GM19351 (cell line): ENCODE measurements at regions not wholly inside any gene's neighbourhood (a gene's known extent, or its start where the extent isn't known, plus 50 kb on each side); places are given as distances from the start of the nearest gene placed in this dataset.

Source experiments
- ATAC-seq: cut with Tn5 transposase; IDR thresholded peaks from one replicate; pipeline ENCODE4 v1.9.1; 2021; ENCODE audit warnings: mild to moderate bottlenecking, moderate library complexity; ENCODE audit not compliant: unreplicated experiment

DNA sequence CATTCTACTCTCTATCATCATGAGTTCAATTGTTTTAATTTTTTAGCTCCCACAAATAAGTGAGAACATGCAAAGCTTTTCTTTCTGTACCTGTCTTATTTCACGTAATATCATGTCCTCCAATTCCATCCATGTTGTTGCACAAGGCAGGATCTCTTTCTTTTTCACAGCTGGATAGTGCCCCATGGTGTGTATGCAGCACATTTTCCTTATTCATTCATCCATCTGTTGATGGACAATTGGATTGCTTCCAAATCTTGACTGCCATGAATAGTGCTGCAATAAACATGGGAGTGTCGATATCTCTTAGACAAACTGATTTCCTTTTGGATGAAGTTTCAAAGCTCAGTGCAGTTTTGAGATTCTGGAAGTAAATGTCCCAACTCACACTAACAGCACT, 326.9 kb downstream of the FGF9 start:
- no peak for ATAC-seq

DNA sequence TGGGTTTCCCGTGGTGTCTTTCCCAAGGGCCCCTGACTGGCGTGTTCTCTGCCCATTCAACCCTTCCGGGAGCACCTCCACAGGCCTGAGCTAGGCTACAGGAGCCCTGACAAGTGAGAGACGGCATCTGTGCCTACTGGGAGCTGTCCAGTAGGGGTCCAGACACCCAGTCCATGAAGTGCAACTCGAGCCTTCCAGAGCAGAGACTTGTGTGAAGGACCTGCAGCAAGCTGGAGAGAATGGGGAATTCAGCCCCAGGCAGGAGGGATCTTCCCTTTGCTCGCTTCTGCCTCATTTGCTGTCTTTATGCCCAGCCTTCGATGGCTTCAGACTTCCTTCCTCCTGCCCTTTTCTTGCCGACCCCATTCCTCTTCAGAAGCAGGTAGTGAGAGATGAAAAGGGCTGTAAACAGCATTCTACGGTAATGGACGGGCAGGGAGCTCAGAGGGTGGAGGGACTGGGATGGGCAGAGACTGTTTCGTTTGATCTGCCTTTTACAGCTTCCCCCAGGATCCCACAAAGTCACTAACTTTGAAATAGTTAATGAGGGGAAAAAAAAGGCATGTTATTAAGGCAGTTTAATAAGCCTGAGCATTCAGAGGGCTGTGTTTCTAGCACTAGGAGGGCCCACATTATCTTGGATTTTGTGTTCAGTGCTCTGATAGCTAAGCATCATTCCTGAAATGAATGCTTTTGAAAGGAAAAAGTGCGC, 327.6 kb downstream of the FGF9 start:
- ATAC-seq = no peak

DNA sequence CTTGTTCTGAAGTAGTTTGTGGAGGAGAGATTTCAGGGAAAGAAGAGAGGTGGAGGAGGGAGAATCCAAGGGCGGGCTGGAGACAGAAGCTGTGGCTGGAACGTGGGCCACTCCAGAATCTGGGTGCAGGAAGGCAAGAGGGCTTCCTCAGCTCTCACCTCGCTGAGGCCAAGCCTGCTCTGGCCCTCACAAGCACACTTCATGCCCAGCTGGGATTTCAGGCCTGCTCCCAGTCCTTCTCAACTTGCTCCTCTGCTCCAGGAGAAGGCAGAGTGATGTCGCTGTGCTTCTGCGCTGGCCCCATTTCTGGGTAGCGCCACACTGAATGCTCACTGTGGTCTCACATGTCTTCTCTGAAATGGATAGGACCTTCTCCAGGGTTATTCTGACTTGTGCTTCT, 328.8 kb downstream of the FGF9 start:
- no peak for ATAC-seq

DNA sequence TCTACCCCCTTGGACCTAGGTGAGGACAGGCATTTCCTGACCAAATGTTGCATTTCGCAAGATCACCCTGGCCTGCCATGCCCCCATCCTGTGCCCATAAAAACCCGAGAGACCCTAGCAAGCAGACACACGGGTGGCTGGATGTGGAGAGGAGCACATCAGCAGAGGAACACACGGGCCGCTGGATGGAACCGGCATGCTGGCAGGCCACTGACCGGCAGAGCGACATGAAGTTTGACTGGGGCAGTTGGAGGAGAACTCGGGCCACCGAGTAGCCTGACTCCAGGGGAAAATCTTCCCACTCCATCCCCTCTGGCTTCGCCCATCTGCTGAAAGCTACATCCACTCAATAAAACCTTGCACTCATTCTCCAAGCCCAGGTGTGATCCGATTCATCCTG, 329.3 kb downstream of the FGF9 start:
- ATAC-seq = no peak

DNA sequence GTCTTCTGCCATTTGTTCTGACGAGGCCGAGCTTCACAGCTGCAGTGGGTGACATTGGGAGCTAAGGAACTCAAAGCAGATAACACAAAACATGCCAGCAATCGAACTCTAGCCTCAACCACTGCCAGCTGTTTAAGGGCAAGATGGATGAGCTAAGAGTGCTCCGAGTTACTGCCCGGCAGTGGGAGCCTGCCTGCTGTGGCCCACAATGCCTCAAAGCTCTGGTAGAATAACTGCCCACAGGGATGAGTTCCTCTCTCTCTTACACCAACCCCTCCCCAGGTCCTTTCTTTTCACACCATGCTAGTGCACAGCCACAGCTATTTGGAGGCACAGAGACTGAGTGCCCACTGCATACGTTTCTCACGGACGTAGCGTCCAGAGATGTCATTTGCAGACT, 330.5 kb downstream of the FGF9 start:
- ATAC-seq = no peak

DNA sequence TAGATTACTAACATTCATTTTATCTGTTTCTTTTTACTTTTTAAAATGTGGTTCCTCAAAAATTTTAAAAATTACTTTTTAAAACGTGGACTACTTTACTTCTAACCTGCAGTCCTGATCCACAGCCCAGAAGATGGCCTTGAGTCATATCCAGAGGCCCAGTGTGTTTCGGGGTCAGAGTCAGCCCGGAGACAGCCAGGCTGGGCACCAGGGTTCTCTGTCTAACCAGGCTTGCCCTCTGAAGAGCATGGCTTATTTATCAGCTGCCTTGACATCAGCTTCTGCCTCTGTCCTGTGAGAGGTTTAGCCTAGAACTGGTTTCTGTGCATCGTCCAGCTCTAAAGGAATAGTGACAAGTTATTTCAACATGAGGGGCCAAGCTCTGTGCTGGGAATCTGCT, 332.0 kb downstream of the FGF9 start:
- ATAC-seq = no peak

DNA sequence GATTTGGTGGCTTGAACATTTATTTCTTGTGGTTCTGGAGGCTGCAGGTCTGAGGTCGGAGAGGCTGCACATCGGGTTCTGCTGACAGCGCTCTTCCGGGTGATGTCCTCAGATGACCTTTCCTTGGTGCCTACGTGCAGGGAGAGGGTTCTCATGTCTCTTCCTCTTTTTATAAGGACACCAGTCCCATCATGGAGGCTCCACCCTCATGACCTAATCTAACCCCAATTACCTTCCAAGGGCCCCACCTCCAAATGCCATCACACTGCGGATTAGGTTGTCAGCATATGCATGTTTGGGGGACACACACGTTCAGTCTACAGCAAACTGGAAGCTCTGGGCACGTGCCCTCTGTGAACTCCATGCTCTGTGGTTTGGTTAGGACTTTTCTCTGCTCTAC, 338.6 kb downstream of the FGF9 start:
- ATAC-seq = no peak

DNA sequence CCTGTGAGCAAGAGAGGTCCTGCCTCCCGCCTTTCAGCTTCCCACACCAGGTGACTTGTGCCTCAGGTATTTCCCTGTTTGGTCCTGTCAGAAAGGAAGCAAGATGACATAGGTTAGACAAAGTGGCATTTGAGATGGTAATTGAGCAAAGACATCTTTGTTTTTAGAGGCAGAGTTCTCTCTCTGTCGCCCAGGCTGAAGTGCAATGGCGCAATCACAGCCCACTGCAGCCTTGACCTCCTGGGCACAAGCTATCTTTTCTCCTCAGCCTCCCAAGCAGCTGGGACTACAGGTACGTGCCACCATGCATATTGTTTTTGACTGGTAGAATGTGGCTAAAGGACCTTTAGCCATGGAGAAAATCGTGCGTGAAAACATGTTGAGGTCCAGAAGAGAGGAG, 339.1 kb downstream of the FGF9 start:
- no peak for ATAC-seq

DNA sequence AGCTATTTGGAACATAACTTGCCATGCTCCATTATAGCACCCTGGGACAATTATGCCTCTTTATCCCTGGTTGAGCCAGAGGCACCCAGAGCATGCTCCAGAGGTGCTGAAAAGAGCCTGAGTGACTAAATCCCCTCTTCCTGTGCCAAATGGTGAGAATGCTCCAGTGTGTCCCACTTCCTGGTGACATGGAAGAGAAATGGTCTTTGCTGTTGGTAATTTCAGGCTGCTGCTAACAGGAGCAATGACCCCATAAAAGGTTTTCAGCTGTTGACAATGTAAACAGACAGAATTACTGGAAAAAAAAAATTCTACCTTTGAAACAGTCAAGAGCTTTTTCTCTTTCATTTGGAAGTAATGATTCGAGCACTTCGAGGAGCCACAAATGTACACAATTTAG, 341.8 kb downstream of the FGF9 start:
- ATAC-seq = no peak

DNA sequence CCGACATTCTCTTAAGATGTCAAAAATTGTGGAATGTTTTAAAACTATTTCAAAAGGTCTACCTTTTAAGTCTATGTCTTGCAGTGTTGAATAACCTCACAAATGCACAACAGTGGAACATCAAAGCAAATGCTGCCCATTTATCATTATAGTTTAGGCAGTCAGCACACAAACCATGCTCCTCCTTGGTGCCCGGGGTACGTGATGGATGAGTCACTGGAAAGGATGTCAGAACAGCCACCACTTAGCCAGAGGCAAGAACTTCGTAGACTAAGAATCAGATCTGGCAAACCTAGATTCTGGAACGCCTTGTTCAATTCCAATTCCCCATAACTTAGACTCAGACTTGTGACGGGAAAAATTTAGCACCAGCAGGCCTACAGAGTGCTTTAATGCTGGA, 343.6 kb downstream of the FGF9 start:
- no peak for ATAC-seq

DNA sequence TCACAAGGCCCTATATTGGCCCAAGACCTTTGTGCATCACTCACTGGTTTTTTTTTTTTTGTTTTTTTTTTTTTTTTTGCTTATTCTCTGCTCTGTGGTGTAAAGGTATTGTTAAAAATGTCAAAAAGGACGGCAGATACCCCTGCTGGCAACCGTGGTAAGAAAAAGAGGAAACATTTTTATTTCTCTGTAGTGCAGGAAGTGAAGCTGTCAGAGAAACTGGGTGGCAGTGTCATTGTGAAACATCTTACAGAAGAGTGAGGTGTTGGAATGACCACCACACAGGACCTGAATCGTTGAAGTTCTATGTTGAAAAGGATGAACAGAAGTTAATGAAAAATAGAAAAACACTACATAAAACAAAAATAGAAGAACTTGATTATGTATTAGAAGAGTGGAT, 346.4 kb downstream of the FGF9 start:
- ATAC-seq = peak; percentile 95

DNA sequence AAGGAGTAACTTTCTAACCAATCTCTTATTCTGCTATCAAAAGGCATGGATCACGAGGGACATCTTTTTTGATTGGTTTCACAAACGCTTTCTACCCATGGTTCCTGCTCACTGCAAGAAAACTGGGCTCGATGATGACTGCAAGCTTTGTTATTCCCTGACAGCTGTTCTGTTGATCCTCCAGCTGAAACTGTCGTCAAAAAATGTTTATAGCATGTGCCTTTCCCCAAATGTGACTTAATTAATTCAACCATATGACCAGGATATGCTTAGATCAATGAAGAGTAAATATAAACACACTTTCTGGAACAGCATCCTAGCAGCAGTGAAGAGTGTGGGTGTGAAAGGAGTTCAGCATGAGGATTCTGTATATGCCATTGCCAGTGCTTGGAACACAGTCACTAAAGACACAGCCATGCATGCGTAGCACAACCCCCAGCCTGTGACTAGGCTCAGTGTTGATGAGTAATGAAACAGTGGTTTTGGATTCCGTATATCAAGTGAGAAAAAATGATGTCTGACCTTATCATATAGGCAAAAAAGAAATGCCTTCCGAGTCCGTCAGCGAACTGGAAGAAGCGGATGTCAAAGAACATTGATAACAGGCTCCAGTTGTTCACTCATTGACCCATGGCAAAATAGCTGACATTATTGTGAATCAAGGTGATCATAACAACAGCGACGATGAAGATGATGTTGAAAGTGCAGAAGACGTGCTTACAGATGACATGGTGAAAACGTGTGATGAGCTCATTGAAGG, 347.4 kb downstream of the FGF9 start:
- no peak for ATAC-seq

DNA sequence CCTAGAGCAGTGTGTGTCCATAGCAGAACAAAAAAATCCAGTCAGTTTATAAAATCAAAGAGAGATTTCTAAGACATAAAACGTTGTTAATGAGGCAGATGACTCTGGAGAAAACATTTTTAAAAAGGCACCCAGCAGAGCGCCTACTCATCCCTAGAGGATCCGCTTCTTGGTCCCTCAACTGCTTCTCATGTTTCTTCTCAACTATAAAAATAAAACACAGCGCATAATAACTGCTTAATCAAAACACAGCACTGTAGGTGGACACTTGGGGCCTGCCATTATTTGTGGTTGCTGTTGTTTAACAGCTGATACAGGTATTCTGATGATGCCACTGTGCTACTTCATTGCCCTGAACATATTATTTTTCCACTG, 347.9 kb downstream of the FGF9 start:
- no peak for ATAC-seq

DNA sequence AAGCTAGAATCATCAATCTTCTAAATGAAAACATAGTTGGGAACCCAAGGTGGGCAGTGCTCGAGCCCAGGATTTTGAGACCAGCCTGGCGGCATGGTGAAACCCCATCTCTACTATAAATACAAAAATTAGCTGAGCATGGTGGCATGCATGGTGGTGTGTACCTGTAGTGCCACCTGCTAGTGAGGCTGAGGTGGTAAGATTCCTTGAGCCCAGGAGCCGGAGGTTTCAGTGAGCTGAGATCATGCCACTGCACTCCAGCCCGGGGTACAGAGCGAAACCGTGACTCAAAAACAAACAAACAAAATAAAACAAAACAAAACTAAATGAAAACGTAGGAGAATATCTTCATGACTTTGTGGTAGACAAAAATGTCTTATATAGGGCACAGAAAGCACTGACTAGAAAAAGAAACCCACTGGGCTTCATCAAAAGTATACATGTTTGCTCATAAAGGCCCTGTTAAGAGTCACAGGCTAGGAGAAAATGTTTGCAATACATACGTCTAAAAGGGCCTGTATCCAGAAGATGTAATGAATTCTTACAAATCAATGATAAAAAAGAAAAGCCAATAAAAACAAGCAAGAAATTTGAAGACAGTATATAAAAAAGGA, 353.6 kb downstream of the FGF9 start:
- ATAC-seq = no peak

DNA sequence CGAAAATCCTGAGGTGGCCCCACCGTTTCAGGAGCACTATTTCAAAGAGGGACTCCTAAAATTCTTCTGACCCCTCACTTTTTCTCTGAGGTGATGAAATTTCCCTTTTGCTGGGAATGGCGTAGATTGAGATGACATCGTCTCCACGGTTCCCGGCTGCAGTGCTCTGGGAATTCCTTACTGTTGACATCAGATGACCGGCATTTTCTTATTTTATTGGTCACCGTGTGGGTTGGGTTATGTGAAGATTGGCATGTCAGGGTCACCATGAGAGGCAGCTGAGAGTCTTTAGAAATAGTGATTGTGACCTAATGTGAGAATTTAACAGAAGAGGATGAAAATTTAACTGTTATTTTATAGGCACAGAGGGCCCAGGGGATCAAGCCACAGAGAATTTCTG, 356.7 kb downstream of the FGF9 start:
- ATAC-seq = no peak

DNA sequence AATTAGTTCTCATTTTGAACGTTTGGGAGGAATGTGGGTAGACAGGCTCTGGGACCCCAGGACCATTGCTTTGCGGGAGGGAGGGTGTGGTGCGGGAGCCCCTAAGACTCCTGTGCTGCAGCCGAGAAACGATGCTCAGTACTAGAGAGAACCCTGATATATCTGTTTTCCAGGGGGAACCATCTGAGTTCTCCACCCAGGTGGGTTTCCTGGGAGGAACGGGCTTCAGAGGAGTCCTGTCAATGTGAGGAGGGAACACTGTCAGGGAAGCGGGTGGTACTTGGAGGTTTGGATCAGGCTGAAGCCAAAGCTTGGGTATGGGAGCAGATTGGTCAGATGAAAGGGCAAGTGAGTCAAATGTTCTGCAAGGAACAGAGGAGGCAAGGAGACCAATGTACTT, 358.0 kb downstream of the FGF9 start:
- ATAC-seq = no peak

DNA sequence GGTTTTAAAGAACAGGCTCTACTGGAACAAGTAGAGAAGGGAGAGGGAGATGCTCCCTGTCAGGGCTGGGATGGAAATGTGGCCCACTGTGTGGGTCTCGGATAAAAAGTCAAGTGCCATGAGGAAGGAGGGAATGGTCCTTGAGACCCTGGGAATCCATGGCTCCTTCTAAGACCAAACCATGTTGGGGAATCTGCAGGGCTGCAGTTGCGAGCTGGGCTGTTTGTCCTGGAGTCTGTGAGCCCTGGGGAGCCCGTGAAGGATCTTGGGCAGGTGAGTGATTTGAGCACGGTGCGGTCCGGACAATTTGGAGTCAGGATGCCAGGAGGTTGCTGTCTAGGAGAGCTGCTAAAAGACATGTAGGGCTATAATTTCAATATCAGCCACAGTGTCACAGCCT, 359.4 kb downstream of the FGF9 start:
- ATAC-seq = no peak

DNA sequence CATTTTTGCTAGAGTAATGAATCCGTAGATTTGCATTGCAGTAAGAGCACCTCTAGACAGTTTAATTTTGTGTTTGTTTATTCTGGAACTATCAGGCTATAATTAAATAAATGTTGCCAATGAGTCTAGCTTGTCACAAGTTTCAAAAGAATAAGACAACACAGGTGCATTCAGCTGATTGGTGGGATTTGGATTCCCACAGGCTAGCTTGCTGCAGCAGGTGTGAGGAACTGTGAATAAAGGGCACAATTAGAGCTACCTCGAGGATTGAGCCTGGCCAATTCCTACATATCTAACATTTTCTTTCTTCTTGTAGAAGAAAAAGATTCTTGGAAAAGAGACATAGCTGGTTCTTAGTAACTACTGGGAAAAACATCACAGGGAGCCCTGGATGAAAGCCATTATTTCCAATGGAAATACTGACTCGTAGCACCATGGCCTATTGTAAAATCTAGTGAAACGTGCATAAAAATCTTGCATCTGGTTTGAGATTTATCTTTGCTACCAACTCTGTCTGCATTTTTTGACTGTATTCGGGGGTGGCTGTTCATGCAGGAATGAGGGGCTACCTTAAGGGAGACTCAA, 360.9 kb downstream of the FGF9 start:
- no peak for ATAC-seq

DNA sequence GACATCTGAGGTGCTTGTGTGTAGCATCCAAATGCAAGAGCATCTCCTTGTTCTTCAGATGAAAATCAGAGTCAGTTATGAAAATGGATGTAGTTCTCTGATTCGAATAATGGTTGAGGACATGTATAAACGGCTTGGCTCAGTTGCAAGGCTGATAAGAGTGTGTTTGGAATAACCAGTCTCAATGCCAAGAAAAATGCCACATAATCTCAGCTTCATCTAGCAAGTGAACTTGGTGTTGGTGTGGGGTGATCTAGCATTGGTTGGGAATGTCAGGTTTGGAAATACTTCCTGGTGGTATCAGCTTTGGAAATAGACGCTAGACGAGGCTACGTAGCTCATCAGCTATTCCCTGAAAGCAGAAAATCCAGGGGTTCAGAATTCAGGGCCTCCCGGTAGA, 362.0 kb downstream of the FGF9 start:
- ATAC-seq = no peak

DNA sequence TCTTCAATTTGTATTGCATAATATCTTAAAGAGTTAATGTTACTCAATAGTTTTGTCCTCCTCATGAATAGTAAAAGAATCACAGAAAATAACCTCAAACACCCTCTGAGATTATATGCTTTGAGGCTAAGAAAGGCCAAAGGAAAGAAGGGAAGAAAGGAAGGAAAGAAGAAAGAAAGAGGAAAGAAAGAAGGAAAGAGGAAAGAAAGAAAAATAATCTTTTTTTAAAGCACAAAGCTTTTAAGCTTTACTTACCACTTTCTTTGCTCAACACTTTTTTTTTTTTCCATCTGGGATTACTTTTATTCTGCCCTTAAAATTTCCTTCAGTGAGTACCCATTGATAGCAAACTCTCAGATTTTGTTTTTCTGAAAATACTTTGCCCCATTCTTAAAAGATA, 369.1 kb downstream of the FGF9 start:
- ATAC-seq = no peak

DNA sequence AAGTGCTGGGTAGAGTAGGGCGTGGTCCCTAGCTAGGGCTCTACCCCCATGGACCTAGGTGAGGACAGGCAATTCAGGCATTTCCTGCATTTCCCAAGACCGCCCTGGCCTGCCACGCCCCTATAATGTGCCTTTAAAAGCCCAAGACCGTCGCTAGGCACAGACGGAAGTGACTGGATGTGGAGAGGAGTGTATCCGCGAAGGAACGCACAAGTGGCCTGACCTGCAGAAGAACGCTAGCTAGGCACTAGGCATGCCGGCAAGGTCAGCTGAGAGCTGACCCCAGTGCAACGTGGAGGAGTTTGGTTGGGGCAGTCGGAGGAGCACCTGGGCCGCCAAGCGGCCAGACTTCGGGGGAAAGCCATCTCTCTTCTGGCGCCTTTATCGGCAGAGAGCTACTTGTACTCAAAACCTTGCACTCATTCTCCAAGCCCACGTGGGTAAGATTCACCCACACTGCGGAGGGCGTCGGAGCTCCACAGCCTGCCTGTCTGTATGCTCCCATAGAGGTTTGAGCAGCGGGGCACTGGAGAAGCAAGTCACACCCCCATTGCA, 370.0 kb downstream of the FGF9 start:
- ATAC-seq = no peak

DNA sequence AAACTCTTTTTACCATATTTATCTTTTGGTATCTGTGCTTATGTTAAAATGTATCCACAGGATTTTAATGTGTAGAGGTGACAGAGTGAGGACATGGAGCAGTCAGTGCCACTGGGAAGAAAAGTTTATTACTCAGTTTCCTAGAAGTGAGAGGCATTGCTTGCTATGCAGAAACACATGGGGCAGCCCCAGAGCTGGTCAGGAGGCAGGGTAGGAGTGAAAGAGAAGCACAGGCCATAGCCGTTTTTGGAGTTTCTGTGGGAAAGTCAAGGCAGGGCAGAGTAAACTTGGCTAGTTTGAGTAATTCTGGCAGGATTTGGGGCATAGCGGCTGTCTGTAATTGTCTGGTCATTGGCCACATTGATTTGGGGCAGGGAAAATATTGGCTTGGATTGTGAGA, 370.9 kb downstream of the FGF9 start:
- ATAC-seq = no peak
